Neural progenitor cell (in vitro differentiated cells): ENCODE measurements at regions not wholly inside any gene's neighbourhood (a gene's known extent, or its start where the extent isn't known, plus 50 kb on each side); places are given as distances from the start of the nearest gene placed in this dataset.

Experiments used
- CTCF ChIP-seq: fragments of 200-600 bp; sonication (generic); IDR thresholded peaks from 2 replicates; pipeline ENCODE4 v1.5.1; 2017; ENCODE audit warnings: antibody characterized with exemption, mild to moderate bottlenecking
- EZH2 ChIP-seq: fragments of 200-600 bp; sonication (generic); IDR thresholded peaks from 2 replicates; pipeline ENCODE4 v1.6.1; 2017; ENCODE audit warnings: antibody characterized with exemption, mild to moderate bottlenecking, moderate library complexity
- EZH2phosphoT487 ChIP-seq: fragments of 200-600 bp; sonication (generic); IDR thresholded peaks from 2 replicates; pipeline ENCODE4 v1.6.1; 2017; ENCODE audit warnings: antibody characterized with exemption

GRCh38 chrX:115402299-115402698, 112.8 kb downstream of the LUZP4 start:
- TF ChIP-seq CTCF: no peak
- TF ChIP-seq EZH2: no peak
- no peak for TF ChIP-seq EZH2phosphoT487
